ENCODE measurements at regions not wholly inside any gene's neighbourhood (a gene's known extent, or its start where the extent isn't known, plus 50 kb on each side); places are given as distances from the start of the nearest gene placed in this dataset.
"Not testable (repeated sequence)": the region's sequence is repeated elsewhere in the genome, so short reads cannot be mapped to it uniquely, and the experiment has no call there.

DNA sequence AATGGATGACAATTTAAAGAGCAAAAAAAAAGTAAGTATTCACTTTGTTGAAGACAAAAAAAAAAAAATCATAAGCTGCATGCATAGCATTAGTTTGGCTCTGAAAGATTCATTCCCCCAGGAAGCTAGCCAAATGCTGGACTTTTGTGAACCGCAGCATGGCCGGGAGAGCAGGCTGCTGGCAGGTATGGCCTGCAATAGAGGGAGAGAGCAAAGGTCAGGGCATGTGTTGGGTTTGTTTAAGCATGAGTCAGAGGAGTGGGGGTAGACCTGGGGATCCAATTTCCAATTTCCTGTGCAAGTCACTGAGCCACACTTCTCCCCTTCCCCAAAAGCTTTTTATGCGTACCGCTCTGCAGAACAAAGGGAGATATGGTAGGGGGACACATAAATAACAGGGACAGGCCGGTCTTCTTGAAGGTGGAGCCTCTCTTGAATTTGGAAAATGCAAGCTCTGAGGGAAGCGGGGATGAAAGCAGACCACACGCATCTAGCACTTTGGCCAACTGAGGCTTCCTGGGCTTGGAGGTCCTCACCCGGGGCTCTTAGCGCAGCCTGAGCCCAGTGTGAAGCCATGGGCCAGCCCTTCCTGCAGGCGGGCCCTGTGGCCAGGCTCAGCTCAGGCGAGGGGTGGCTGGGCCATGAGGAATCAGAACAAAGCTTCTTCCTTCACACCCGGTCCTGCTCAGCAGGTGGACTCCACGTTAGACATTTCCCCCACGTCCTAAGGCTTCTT lies 171.1 kb downstream of the TOMM20 start:
- DNase-seq = no peak

DNA sequence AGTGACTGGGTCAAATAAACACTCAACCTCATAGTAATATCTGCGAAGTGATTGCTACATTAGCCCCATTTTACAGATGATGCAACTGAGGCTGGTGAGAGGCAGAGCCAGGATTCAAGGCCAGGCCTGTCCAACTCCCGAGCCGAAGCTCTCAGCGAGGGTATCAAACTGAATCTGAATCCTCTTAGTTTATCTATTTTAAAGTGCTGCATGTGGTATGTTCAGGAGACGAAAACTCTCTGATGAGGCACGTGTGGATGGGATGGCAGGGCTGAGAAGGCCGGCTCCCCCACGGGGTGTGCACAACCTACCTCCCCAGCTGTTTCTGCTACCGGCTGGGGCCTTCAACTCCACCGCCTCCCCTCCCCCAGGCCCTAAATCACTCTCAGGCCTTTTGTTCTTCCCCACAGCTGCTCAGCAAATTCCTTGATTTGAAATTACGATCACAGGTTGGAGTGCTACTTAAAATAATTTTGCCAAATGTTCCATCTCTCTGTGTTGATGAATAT lies 171.8 kb downstream of the TOMM20 start:
- no peak for DNase-seq

DNA sequence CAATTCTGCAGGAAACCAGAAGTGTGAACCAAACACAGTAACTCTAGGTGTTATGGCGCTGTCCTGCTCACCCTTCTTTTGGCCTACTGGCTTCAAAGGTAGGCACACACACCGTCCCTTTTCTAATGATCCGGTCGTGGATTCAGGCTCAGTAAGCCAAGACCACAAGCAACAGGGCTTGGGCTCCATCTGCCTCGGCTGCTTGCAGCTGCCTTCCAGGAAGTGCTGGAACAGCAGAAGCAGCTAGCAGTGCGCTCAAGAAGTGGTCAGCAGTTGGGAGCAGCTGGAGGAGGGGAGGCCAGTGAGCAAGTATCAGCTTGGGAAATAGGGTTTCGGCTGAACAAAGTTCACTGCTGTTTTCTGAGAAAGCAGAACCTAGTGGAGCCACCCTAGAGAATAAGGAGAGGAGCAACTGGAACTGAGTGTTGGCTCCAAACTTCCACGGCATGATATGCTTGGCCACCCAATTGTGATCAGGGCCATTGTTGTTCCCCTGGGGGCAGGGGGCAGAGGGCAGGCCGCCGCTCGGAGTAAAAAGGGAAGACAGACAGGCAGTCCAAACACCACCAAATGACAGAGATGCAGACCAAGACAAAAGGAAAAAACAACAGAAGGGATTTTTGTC lies 173.4 kb downstream of the TOMM20 start:
- DNase-seq = no peak

DNA sequence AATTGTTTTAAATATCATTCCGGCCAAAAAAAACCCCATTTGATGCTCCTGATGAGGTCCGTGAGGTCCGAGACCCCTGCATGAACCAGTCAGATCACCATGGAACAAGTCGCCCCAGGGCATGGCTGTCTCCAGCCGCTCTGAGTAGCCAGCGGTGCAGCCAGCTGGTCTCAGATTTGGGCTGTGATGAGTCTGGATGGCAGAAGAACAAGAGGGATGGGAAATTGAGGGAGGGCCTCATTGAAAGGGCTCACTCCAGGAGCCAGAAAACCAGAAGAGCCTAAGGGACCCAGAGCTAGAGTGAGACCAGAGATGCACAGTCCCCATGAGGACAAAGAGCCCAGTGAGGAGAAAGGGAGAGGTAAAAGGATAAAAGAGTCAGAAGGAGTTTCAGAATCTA lies 174.0 kb downstream of the TOMM20 start:
- DNase-seq = no peak

DNA sequence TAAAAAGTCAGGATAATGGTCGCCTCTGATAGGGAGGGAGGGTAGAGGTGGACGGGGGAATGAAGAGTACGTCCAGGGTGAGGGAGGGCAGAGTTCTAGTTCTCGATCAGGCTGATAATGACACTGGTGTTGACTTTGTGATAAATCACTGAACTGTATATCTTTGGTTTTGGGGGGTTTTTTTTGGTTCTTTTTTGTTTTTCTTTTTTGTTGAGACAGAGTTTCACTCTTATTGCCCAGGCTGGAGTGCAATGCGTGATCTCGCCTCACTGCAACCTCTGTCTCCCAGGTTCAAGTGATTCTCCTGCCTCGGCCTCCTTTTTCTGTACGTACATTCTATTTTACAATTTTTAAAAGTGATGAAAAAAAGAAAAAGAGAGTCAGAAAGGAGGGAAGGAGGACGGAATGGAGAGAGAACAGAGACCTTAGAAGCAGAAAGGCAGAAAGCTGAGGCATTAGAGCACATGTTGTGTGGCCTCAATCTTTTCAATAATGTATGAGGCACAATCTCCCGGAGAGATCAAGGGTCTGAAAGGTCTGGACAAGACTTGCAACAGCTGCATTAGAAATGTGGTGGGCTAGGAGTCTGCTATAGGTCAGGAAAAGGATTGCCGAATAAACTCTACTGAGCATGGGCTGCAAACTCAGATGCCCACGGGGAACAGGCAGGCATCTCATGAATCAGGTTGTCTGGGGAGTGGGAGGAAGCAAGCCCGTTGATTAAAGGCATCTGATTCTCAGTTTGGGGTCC lies 174.8 kb downstream of the TOMM20 start:
- DNase-seq = no peak

DNA sequence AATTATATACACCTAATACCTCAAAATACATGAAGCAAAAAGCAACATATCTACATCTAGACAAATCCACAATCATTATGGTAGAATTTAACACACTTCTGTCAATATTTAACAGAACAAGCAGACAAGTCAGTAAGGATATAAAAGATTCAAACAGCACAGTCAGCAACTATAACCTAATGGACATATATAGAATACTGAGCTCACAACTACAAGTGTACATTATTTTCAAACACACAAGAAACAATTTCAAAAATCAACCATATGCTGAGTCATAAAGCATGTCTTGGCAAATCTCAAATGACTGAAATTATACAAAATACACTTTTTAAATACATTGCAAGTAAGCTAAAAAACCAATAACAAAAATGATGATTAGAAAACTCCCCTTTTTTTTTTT lies 178.0 kb downstream of the TOMM20 start:
- DNase-seq = no peak

DNA sequence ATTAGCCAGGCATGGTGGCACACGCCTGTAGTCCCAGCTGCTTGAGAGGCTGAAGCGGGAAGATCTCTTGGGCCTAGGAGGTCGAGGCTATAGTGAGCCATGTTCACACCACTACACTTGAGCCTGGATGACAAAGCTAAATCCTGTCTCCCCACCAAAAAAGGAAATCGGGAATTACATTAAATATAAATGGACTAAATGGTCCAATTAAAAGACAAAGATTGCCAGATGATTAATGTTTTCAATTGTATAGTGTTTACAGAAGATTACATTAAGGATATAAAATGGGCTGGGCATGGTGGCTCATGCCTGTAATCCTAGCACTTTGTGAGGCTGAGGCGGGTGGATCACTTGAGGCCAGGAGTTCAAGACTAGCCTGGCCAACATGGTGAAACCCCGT lies 179.1 kb downstream of the TOMM20 start:
- DNase-seq = not testable (repeated sequence)

DNA sequence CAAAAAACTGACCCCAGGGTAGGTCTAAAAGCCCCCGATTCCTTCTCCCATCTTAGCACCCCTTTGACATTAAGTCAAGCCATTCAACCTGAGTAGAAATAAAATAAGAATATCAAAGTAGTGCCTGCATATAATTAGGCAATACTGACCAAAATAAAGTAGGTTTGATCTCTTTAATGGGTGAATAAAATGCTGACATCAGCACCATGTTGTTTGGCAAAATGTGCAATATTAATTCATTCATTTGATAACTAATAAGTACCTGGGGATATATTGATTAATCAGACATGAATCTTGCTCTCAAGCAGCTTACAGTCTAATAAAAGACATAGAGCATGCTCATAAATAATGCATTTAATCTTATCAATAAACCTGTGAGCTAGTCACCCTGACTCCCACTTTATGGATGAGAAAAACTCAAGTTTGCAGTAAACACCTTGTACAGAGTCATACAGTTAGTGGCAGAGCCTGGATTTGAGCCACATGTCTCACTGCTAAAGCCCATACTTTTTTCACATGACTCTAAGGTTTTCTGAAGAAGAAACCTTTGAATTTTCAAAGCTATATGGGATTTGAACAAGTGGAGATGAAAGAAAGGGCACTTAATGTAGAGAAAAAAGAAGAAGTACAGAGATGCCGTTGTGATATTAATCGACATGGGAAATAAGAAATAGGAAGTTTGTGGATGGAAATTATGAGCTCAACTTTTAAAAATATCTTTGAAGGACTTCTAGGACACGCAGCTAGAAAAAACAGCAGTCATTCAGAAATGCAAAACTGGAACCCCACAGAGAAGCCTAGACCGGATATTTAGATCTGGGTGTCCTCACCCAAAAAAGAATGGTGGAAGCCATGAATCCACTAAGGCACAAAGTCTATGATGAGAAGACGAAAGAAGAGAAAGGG lies 183.9 kb downstream of the TOMM20 start:
- no peak for DNase-seq

DNA sequence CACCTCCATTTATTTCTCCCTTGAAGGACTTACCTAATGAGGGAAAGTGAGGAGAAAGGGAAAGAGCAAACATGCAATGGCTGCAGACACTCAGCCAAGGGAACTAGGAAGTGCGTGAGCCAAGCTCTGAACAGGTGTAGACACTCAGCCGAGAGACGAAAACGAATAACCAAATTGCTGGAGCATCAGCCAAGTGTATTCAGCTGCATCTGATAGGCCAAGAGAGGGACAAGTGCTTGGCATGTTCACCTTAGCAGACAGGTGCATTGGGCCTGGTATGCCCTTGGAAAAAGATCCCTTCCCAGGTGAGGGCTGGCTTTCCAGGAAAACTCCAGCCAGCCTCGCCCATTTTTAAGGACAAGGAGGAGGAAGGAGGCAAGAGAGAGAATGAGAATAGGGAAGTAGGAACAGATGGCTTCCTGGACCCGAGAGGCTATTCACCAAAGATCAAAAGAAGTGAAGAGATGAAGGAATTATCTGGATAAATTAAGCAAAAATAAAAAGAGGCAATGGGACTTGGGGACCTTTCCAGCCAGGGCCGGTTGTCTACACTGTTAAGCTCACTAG lies 184.7 kb downstream of the TOMM20 start:
- no peak for DNase-seq

DNA sequence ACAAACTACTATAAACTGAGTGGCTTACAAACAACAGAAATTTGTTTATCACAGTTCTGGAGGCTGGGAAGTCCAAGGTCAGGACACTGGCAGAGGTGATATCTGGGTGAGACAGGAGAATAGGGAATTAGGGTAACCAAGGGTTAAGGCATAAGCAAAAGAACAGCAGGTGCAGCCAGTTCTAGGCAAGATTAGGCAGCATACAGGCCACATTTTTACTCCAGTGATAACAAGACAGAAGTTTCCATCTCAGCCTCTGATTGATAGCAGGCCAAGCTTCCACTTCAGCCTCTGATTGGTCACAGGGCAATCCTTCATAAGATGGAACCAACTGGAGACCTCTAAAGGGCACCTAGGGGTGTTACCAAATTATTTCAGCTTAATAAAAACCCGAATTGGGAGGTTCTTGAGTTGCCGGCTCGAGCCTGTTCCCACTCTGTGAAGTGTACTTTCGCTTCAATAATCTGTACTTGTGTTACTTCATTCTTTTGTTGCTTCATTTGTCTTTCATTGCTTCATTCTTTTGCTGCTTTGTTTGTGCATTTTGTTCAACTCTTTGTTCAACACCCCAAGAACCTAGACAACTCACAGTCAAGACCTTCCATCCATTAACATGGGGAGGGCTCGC lies 185.6 kb downstream of the TOMM20 start:
- no peak for DNase-seq

DNA sequence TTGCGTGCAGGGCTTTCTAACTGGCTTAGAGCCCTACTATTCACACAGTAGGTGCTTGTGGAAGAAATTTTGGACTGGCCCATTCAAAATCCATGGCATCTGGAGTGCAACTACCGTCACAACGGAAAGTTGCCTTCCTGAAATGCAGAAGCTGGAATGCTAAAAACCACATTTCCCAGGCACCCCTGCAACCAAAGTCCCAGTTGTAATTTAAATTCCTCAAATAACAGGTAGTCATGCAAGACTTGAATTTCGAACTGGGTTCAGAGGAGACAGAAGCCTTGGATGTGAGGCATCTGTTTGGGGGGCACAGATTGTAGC lies 186.7 kb downstream of the TOMM20 start:
- DNase-seq = no peak

DNA sequence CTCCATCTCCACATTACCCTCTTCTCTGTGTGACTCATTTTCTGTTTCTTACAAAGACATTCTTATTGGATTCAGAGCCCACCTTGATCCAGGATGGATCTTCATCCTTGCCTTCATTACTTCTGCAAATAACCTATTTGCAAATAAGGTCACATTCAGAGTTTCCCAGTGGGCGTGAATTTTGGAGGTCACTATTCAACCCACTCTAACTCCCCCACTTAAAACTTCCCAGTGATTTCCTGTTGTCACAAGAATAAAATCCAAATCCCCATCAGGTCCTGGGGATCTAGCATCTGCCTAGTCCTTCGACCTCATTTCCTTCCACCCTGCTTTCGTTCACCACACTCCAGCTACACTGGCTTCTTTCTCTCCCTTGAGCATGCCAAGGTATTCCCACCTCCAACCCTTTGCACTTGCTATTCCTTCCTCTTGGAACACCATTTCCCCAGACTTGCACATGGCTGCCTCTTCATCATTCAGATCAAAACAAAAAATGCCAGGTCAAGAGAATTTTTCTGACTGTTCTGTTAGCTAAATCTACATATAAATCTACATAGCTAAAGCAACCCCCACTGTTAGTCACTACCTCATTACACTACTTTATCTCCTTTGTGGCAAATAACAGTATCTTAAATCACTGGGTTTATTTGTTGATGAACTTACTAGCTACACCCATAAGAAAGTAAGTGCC lies 187.2 kb downstream of the TOMM20 start:
- no peak for DNase-seq

DNA sequence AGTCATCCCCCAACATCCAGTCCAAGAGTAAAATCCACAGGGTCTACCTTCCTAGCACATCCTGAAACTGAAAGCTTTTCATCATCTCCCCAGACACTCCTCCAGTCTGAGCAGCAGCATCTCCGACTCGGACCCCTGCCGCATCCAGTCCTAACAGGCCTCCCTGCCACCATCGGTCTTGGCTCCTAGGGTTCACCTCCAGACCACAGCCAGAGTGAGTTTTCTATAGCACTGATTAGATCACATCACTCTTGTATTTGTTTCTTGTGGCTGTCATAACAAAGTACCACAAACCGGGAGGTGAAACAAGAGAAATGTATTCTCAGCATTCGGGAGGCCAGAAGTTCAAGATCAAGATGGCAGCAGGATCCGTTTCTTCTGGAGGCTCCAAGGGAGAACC lies 187.8 kb downstream of the TOMM20 start:
- DNase-seq = no peak

DNA sequence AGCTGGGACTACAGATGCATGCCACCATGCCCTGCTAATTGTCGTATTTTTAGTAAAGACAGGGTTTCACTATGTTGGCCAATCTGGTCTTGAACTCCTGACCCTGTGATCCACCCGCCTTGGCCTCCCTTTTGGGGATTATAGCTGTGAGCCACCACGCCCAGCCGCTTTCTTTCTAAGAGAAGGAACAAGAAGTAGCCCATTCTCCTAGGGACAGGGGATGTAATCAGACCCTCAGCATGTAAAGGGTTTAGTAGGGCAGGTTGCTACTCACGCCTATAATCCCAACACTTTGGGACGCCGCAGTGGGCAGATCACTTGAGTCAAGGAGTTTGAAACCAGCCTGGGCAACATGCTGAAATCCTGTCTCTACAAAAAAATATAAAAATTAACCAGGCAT lies 189.7 kb downstream of the TOMM20 start:
- DNase-seq = no peak

DNA sequence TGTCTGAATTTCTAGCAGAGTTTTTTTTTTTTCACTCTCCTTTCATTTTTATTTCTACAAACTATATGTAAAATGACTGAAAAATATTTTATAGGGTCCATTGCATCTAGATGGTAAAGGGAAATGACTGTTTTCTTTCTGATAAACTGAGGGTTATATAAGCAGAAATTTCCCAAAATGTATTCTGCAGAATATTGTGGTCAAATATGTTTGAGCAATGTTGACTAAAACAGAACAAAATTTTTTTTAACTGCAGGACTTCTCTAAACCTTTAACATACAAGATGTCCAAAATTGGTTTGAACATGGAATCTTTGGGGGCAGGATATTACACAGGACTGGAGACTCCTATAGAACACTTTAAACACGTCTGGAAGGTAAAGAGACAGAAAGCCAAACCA lies 190.5 kb downstream of the TOMM20 start:
- no peak for DNase-seq

DNA sequence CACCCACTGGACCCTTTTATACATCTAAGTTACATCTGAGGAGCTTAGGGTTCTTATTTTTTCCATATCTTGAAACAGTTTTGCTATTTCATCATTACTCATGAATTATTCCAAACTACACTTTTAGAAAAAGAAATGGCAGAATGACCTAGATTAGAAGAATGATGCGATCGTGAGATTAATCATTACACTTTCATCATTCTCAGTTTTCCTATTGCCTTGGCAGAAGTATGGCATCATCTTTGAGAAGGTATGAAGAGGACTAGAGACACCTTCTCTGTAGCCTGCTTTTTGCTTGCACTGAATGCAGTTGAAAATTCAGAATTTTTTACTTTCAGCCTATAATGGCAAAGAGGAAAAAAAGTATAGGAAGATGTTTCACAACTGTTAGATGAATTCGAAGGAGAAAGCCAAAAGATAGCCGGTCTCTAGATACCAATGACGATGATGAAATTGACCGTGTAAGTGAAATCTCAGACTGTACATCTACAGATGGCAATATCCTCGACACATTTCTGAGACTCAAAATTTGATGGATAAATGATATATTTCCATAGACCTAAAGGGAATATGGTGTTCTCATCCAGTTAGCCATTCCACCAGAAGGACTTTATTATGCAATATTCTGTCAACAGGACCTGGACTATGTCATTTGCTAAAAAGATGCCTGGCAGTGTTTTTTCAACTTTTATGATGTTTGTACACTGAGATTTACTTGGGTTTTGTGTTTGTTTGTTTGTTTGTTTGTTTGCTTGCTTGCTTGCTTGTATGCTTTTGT lies 191.8 kb downstream of the TOMM20 start:
- no peak for DNase-seq

DNA sequence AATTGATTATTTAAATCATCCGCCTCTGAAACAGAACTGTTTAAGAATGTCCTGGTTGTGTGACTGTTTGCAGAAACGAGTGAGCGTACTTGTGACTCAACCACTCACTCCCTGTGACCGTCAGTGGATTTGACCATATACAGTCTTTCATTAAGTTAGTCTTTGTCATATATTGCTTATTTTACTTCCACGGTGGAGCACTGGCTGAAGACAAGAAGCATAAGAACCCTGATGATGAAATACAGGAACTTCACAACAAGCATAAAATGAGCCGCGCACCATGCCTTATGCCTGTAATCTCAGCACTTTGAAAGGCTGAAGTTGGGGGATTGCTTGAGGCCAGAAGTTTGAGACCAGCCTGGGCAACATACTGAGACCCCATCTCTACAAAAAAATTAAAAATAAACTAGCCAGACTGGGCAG lies 194.0 kb downstream of the TOMM20 start:
- no peak for DNase-seq

DNA sequence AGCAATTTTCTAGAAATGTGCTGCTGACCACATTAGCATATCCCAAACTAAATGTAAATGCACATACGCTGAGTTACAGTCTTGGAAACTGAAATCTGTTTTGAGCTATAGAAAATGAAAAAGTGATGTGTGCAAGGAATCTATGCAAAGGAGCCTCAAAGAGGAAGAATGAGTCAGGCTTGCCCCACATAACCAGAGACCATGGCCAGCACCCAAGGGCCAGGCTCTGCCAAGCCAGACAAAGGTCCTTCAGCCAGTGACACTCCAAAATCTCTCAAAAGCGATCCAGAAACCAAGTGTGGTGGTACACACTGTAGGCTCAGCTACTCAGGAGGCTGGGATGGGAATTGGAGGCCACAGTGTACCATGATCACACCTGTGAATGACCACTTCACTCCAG lies 195.2 kb downstream of the TOMM20 start:
- DNase-seq = no peak

DNA sequence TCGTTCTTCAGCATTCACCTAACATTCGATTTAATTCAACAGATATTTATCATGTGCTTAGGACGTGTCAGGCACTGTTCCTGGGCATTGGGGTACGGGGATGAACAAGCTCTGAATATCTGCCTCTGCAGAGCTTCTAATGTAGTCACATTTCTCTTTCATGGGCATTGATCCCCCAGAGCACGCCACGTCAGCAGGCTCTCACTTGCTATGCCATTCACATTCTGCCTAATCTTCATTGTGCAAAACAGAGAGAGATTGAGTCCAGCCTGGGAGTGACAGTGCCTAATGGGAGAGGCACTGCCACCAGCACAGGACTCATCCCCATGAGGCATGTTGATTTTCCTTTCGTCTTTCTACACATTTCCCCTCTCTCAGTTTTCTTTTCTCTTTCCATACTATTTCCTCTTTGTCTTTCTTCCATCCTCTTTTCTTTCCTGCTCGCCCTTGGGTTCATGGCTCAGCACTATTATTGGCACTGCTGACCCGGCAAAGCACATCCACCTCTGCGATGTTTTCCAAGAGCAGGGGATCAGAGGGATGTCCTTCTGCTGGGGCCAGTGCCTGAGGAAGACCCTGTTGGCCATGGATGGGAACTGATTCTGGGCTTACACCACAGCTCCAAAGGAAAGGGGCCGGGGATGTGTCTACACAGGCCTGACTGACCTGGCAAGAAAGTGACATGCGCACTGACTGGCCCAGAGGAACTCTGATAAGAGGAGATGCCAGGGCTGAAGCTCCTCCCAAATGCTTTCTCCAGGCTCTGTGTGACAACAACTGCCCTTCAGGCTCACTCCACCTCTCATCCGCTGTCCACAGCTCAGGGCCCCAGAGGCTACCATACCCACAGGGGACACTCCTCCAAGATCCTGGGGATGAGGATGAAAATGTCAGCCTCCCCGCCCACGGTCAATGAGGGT lies 195.9 kb downstream of the TOMM20 start:
- DNase-seq = no peak

DNA sequence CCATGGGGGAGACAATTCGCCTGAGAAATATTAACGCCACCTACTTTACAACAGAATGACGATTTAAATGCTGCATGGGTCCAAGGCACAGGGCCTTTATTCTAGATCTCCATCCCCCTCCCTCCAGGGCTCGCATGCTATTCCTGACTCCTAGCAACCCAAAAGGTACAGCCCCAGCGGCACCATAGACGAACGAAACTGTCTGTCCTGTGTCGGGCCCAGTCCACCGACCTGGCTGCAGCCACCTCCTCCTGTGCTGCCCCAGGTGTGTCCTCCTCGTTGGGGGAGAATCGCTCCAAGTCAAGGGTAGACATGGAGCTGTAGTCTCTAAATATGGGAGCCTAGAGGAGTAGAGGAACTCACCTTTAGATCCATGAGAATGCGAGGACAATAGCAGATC lies 196.5 kb downstream of the TOMM20 start:
- DNase-seq = no peak

All from central memory CD4-positive, alpha-beta T cell (primary cell).